MM.1S (cell line): ENCODE measurements at regions not wholly inside any gene's neighbourhood (a gene's known extent, or its start where the extent isn't known, plus 50 kb on each side); places are given as distances from the start of the nearest gene placed in this dataset.

ENCODE experiments used
- EZH2 ChIP-seq: fragments of 300-600 bp; sonication (generic); optimal IDR thresholded peaks from 2 replicates; pipeline ENCODE3; 2017; ENCODE audit warnings: low read depth, mild to moderate bottlenecking, antibody characterized with exemption, low read length, mixed read lengths
- EZH2phosphoT487 ChIP-seq: fragments of 300-600 bp; sonication (generic); IDR thresholded peaks from 2 replicates; pipeline ENCODE4 v1.6.1; 2018; ENCODE audit warnings: antibody characterized with exemption, low read length
- TF ChIP-seq, protein P1 (sequence below): fragments of 300-600 bp; sonication (generic); IDR thresholded peaks from 2 replicates; pipeline ENCODE4 v1.5.1; 2016; ENCODE audit warnings: antibody characterized with exemption, low read length, mixed read lengths

DNA sequence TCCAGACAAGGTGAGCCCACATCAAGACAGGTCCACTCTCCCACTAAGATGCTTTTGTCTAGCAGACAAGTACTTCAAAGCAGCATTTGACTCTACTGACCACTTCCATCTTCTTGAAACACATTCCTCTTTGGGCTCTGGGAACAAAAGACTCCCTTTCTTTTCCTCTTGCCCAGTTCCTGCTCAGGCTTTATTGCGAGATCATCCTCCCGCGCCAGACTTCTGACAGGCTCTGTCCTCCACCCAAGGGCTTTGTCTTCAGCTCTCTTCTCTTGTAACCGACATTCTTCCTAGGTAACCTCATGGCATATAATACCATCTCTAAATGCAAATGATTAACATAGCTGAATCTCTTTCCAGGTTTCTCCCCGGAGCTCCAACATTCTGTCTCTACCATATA lies 85.8 kb downstream of the NUDT12 start:
- TF ChIP-seq, protein P1, sequence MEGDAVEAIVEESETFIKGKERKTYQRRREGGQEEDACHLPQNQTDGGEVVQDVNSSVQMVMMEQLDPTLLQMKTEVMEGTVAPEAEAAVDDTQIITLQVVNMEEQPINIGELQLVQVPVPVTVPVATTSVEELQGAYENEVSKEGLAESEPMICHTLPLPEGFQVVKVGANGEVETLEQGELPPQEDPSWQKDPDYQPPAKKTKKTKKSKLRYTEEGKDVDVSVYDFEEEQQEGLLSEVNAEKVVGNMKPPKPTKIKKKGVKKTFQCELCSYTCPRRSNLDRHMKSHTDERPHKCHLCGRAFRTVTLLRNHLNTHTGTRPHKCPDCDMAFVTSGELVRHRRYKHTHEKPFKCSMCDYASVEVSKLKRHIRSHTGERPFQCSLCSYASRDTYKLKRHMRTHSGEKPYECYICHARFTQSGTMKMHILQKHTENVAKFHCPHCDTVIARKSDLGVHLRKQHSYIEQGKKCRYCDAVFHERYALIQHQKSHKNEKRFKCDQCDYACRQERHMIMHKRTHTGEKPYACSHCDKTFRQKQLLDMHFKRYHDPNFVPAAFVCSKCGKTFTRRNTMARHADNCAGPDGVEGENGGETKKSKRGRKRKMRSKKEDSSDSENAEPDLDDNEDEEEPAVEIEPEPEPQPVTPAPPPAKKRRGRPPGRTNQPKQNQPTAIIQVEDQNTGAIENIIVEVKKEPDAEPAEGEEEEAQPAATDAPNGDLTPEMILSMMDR: no peak
- TF ChIP-seq EZH2 (no peak), EZH2phosphoT487 (no peak)
